G401 (cell line): ENCODE measurements at regions not wholly inside any gene's neighbourhood (a gene's known extent, or its start where the extent isn't known, plus 50 kb on each side); places are given as distances from the start of the nearest gene placed in this dataset.

Experiments used
- DNase-seq: peaks from one replicate; pipeline ENCODE4 v3.0.0-alpha.2; 2015; ENCODE audit warnings: low spot score
- in situ Hi-C: cut with HindIII; loops from 2 replicates; pipeline ENCODE4 v1.10.0; 2016; ENCODE audit warnings: low sequenced_read_pairs, mixed read lengths

- in situ Hi-C loops, result no loop called here
- no peak for DNase-seq
Observed at GRCh38 chr11:11178671-11179638, 174.1 kb downstream of the CSNK2A3 start.

DNA sequence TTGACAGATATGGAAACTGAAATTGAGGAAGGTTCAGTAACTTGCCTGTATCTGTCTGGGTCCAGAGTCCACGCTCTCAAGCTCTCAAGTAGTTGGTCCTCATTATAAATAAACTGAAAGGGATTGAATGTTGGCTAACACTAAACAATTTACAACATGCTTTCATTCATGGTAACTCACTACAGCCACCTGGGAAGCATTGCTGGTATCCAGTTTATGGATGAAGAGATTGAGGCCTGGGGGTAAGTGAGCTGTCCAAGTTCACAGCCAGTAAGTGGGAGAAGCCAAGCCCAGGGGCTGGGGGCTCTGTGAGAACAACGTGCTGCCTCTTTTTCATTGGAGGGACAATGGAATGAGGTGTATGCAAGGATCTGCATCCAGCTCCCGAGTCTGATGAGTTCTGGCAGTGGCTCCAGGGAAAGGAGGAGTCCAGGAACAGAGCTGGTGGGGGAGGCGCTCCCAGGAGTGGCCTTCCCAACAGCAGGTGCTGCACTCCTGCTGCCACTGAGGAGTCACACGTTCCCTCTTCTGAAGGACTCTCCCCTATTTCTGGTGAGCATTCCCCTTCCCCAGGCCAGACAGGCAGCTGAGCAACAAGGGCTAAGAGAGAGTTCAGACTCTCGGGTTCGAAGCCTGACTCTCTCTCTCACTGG, 175.8 kb downstream of the CSNK2A3 start:
- no peak for DNase-seq
- in situ Hi-C loops, result no loop called here

GRCh38 chr11:11173316-11174025, 179.6 kb downstream of the CSNK2A3 start:
- no peak for DNase-seq
- in situ Hi-C loops, result no loop called here

GRCh38 chr11:11171854-11172253, 181.2 kb downstream of the CSNK2A3 start:
- no peak for DNase-seq
- in situ Hi-C loops, result no loop called here

DNA sequence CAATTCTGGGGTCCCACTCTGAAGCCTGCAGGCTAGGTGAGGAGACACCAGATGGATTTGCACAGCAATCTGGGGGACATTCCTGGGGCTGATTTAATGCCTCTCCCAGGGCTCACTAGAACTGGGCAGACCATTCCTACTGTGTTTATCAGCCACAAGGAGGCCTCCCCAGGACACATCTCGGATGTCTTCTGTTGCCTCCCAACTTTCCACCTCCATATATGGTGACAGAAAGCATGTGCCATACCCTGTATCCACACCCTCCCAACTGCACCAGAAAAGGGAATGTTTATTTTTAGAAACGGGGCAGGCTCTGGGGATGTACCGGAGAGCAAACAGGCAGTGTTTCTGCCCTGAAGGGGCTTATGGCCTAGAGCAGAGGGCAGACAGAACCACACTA, 181.8 kb downstream of the CSNK2A3 start:
- no peak for DNase-seq
- in situ Hi-C loops, result no loop called here

GRCh38 chr11:11170352-11171084, 182.5 kb downstream of the CSNK2A3 start:
- in situ Hi-C loops, result no loop called here
- DNase-seq, result no peak

GRCh38 chr11:11169715-11170351, 183.2 kb downstream of the CSNK2A3 start:
- in situ Hi-C loops, result no loop called here
- DNase-seq, result no peak

DNA sequence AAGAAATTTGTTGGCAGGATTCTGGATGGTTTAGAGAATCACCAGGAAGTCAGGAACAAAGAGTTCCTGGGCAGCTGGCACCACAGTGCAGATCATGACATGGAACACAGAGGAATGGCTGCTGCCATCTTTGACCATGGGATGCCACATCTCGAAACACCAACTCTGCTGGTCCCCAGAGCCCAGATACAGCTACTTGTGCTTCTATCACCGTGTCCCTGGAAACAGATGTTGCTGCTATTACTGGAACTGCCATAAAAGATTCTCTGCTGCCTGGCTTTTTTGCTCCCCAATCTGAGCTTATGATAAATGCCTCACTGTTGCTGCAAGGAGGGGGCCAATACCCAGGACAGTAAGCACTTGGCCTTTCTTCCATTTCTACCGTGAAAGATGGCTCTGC, 185.2 kb downstream of the CSNK2A3 start:
- in situ Hi-C loops, result no loop called here
- no peak for DNase-seq

DNA sequence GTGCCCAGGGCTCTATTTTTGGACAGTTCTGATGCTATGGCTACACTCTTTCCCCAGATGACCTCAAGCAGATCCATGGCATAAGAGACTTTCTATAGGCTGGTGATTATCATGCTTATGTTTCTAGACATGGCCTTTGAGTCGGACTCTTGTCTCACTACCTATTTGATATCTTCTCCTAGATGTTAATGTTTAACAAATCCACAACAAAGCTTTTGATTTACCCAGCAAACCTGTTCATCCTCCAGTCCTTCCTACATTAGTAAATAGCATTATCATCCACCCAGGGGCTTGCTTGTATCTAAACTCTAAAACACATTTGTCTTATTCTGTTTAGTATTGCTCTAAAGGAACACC, 188.7 kb downstream of the CSNK2A3 start:
- in situ Hi-C loops, result no loop called here

DNA sequence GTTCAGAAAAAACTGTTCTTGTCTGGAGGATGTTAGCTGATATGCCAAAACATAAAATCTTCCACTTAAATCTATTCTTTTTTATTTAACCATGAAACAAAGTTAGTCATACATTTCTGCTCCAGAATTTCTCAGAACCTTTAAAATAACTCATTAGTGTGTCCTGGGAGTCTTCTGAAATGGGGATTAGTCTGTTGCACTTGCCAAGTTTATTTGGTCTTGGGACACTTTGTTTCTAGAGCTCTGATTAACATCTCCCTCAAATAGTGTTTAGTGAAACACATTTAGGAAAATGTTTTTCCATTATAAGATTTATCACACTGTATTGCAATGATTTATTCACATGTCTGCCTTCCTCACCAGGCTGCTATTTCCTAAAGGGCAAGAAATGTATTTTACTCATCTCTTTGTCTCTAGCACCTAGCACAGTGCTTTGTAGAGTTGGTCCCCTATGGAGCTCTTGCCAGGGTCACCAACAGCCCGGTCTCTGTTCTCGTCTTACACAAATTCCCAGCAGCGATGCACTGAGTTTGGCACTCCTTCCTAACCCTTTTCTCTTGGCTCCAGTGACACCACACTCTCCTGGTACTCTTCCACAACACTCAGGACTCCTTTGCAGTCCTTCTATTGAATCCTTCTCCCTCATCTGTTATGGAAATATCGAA, 189.2 kb downstream of the CSNK2A3 start:
- in situ Hi-C loops, result no loop called here
- DNase-seq, result no peak

More for the DNA sequence above, 188.7 kb downstream of the CSNK2A3 start:
- no peak for DNase-seq

DNA sequence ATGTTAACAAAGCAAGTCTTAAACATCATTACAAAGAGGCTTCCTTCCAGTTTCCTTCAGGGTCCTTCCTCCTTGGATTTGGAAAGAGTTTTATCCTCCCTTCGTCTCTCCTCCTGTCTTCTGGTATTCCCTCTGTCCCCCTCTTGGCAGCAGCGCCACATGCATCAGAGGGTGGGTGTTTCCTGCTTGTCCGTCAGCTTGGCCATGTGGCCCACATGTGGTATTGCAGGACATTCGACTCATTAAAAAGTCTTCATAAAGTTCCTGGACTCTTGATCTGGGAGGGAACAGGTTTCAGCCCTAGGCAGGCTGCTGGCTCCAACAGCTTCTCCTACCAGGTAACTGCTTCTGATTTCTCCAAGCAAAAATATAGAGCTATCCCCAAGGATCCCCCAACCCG, 189.8 kb downstream of the CSNK2A3 start:
- in situ Hi-C loops, result no loop called here
- no peak for DNase-seq

DNA sequence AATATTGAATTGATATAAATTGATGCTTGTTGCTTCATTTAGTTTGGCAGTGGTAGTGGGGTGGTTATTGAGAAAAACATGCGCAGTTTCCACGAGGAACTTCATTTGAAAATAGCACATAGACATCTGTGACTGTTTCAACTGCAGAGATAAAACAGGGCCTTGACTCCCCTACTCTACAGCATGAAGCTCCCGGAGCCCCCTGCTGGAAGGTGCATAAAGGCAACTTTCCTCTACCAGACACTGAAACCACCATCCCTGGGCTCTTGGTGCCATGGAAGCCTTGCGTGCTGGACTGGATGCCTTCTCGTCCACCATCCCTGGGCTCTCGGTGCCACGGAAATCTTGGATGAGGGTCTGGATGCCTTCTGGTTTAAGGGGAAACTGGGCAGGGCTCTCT, 195.9 kb downstream of the CSNK2A3 start:
- in situ Hi-C loops, result no loop called here
- no peak for DNase-seq

GRCh38 chr11:11155962-11156815, 196.9 kb downstream of the CSNK2A3 start:
- in situ Hi-C loops, result no loop called here

DNA sequence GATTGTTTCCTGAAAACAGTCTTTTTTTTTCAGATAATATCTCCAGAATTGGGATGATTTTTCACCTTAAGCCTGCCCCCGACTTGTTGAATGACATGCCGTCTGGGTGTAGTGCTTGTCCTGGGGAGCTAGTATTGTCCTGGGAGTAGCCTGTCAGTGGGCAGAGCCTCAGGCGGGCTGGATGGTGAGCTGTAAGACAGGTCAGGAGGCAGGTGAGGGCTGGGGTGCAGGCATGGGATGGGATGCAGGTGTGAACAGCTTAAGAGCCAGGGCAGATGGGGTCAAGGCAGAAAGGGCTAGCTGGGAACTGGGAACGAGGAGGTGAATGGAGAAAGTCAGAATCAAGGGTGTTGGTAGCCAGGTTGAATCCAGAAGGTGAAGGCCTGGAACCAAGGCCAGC, 200.2 kb downstream of the CSNK2A3 start:
- in situ Hi-C loops, result no loop called here
- DNase-seq, result no peak

More at GRCh38 chr11:11155962-11156815, 196.9 kb downstream of the CSNK2A3 start:
- no peak for DNase-seq

DNA sequence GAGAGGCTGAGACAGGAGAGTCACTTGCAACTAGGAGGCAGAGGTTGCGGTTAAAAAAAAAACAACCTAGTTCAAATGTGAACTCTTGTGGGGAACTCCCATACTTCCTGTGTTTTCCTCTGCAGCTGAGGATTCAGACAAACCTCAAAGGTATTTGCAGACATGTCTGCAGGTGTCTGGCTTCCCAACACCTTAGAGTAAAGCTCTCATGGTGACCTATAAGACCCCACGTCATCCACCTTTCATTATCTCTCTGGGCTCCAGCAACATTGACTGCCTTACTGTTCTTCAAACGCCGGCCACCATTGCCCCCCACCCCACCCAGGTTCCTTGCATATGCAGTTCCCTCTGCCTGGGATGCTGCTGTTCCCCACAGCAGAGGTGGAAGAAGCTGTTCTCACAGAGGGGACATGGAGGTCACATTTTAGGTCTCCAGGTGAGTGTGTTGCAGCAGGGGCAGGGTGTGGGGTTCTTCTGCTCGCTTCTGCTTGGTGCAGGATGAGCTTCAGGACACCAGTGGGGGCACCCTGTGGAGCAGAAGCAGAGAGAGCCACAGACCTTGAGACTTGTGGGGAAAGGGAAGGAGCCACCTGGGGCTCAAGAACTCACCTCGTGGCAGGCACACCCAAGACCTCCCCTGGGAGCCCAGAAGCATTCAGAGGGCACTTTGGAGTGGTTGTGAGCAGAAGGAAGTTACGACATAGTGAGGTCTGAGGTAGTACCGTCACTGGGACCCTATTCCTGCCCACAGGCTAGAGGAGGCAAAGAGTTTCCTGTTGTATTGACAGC, 203.2 kb downstream of the CSNK2A3 start:
- no peak for DNase-seq
- in situ Hi-C loops, result no loop called here

DNA sequence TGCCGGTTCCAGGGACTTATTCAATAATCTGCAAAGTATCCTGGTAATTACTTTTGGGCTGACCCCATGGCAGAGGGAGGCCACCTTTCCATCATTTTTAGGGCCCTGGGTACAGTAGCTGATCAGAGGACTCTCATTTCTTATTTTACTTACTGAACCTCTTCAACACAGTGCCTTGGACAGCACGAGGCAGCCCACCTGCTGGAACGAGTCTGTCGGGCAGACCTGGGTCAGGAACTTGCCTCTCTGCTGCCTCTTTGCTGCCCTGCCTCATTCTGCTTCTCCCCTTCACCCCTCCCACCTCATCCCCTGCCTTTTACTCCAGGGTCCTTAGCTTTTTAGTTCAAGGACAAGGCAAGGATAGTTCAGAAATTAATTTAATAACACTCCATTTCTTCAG, 204.5 kb downstream of the CSNK2A3 start:
- no peak for DNase-seq
- in situ Hi-C loops, result no loop called here

DNA sequence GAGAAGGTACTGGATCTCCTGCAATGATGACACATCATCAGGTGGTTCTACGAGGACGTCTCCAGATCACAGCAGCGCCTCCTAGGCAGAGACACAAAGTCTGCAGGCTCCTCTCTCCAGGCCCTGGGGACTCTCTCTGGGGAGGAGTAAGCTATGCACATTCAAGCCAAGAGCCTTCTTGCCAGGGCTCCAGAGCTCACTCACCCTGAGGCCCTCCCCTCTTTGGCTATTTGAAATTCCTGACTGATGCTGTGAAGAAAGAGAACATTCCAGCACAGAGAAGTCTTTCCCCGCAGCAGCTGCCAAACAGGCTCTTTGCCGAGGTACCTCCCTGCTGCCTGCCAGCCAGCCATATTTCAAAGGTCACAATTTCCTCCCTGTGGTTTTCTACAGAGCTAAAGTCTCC, 204.9 kb downstream of the CSNK2A3 start:
- DNase-seq, result peak; percentile 66
- in situ Hi-C loops, result no loop called here
